NCI-H526 treated with DMSO at 0.1 percent for 48 hours (cell line): ENCODE measurements at regions not wholly inside any gene's neighbourhood (a gene's known extent, or its start where the extent isn't known, plus 50 kb on each side); places are given as distances from the start of the nearest gene placed in this dataset.
A peak's percentile ranks its signal among the peaks of the same experiment; 100 is the strongest.

Experiments
- DNase-seq: peaks from one replicate; lab custom pipeline; 2025; lab: John Stamatoyannopoulos, UW

DNA sequence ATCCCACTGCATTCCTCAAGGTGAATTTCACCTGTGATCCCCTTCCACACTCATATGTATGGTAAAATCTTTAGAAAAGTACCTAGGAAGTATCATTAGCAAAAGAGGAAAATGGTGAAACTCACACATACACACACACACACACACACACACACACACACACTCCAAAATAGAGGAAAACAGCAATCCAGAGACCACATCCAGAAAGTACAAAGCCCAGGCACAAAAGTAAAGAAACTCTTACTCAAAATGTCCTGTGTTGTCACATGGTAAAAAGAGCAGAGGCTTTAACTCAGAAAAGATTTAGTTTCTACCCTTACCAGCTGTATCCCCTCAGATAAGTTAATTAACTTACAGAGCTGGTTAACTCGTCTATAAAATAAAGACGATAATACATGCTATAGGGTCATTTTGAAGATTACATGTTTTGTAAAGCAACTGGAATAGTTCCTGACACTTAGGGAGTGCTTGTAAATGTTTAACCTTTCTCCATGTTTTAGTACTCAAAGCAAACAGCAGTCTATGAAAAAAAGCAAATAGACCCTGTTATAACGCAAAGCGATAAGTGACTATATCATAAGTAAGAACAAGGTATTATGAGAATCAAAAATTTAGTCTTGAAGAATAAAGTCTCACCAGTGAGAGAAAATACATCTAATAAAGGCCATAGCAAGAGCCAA lies 360.0 kb upstream of the LRATD1 start:
- no peak for DNase-seq

DNA sequence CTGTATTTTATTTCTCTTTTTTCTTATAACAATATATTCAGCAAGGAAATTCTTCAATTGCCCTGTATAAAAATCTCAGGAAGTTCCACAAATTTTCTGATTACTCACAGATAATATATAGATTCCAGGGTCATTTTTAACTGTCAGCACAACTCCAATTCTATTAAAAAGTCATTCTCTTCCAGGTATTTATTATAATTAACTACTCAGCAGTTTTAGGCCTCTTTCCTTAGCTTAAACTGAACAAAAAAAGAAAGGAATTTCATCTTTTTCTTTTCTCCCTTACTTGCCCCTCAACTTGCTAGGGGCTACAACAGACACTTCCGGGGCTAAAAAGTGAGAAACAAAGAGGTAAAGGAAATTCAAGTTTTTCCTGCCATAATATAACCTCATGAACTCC lies 358.9 kb upstream of the LRATD1 start:
- no peak for DNase-seq

DNA sequence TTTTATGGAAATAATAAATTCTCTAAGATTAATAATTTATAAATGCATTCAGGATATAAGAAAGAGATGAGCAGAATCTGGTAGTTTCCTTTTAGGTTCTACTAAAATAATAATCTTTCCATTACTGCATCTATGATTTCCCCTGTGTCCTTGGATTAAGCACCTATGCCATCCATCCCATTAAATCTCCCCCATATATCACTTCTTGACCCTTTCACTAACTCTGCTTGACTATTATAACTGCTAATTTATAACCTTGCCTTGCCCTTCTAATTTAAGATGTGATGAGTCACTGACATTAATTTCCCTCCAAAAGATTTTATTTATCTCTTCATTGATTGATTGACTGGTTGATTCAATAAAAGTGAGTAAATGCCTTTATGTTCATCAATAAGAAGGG lies 348.3 kb upstream of the LRATD1 start:
- DNase-seq, result no peak

DNA sequence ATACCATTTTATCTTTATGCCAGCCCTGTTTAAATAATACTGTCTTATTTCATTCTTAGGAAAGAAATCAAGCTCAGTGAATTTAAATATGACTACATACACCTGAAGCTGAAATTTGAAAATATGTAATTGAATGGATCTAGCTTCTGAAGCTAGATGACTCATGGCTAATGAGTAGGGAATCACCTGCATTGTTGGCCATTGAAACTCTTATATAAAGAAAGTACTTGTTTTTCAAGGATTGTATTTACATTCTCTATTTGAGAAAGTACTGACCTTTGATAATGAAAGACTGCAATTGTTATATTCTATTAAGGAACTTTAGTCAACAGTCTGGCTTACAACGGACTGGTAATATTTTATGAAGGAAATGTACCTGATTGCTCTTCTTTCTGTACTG lies 346.7 kb upstream of the LRATD1 start:
- DNase-seq, result no peak

DNA sequence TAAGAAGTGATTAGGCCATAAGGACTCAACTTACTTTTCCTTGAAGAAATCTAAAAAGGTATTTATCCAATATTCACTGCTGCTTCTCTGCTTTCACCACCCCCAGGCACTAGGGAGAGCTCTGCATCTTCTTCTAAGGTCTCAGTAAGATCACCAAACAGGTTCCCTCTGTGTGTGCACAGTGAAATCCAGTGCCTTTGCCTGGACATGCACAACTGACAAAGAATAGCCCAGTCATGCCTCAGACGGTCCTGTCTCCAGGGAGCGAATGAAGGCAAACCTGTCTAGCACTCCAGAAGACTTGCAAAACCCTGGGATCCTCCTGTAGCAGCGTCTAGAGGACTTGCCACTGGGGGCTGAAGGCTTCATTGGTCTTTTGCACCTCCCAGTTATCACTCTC lies 344.5 kb upstream of the LRATD1 start:
- DNase-seq, result peak; percentile 86

DNA sequence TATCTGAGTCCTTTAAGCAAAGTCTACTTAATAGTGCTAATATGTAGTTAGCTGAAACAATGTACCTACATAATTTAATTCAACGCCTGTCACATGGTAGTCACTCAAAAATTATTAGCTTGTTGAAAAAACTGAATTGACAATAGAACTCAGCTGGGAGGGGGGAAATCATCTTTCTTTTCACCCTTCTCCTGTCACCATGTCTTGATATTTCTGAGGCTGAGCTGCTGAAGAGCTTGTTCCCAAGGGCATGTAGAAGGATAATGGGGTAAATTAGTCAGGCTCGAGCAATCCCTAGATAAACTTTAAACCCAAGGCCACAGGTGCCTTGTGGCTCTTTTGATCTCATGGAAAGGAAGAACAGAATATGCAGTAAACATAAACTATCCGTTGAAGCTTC lies 339.6 kb upstream of the LRATD1 start:
- no peak for DNase-seq

DNA sequence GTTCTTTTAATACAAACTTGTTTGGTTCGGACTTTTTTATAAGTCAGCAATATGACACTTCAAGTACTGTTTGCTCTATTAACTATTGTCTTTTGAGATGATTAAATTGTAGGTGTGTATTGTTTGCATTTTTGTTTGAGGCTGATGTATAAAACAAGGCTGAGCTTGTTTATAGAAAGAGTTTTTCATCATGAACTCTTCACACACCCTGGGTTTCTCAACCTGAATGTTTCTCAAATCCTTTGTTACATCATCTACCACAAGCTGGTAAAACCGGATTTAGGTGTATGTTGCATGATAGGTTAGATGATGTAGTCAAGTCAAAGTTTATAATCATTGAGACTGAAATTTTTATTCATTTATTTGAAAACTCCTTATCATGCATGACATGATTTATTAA lies 335.2 kb upstream of the LRATD1 start:
- no peak for DNase-seq

- DNase-seq, result no peak
Measured at GRCh38 chr2:14297906-14298305, 334.6 kb upstream of the LRATD1 start.

DNA sequence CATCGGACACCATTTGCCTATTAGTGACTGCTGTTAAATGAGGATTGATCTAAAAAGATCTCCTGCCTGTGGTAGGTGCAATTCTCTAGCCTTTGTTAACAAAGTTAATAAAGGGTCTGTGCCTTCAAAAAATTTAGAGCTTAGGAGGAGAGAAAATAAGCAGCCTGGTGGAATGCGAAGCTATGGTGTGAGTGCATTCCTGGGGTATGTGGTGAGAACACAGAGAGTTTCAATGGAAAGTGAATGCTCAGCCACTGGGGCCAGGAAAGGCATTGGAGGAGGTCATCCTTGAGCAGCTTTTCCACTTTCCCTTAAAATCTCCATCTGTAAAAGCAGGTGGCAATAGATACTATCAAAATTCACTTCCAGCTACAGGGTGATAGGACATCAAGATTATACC lies 331.2 kb upstream of the LRATD1 start:
- no peak for DNase-seq

DNA sequence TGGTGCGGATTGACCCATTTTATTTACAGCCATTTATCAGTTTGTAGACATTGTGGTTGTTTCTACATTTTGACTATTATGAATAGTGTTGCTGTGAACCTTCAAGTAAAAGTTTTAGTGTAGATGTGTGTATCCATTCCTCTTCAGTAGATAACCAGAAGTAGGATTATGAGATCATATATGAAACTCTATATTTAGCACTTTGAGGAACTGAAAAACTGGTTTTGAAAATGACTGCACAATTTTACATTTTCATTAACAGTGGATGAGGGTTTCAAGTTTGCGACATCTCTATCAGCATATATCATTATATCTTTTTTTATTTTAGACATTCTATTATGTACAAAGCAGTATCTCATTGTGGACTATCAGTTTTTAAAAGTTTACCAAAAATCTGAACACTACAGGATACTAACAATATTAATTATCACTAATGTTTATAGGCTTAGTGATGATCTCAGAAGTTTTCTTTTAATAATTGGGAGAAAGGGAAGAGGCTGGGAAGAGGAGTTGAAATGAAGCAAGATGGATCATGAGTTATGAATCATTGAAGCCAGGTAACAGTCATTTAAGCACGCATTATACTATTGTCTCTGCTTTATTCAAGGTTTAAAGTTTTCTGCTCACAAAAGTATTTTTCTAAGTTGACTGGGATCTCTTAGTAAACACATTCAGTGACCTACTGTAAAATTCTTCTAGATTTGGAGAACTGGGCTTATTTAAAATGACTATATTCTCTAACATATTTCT lies 329.0 kb upstream of the LRATD1 start:
- no peak for DNase-seq

GRCh38 chr2:14304326-14304725 lies 328.2 kb upstream of the LRATD1 start:
- no peak for DNase-seq

DNA sequence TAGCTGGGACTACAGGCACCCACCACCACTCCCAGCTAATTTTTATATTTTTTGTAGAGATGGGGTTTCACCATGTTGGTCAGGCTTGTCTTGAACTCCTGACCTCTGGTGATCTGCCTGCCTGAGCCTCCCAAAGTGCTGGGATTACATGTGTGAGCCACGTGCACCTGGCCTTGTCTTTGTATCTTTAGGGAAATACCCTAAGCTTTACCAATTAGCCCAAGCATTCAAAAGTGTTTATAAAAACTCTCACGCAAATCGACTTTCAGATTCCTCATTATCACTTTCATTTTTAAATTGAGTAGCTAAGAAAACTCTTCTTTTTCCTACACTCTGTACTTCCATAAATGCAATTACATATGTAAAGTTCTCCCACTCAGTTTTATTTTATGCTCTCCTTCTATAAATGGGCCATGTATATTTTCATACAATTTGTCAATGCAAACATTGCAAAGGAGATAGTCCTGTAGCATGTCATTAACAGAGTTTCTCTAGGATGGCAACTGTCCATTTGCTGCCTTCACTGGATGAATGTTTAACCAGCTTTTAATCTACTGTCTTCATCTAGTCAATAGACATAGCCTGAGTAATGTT lies 326.2 kb upstream of the LRATD1 start:
- peak; percentile 92 for DNase-seq

- peak; percentile 58 for DNase-seq
Measured at GRCh38 chr2:14313341-14313740, 319.2 kb upstream of the LRATD1 start.

DNA sequence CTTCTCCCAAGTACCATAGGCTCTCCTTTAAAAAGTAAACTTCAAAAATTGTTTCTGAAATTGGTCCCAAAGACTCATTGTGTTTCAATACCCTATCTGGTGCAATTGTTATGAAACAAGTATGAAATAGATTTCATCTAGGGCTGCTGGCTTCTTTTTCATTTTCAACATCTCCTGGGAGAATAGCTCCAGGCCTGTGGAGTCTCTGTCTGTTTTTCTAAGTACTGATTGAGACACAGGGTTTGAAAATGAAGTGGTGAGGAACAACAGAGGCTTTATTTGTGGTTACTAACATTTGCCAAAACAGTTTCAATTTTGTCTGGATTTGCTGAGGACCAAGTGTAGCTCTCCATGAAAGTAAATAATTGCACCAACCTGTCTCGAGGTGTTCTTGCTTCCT lies 315.9 kb upstream of the LRATD1 start:
- no peak for DNase-seq

DNA sequence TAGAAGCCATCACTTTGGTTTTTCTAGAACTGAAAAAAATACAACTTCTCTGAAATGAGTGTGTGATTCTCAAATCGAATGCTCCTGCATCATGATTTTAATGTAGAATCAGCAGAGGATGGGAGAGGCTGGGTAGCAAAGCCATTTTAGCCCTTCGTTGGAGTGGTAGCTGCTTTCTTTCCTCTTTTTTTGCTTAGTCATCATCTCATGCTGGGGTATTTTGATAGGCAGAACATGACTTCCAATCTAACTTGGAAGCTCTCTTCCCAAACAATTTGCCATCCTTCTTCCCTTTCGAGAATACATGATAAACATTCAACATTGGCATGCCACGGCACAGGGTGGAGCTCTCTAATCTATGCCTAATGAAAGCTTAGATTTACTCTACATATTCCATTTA lies 311.2 kb upstream of the LRATD1 start:
- DNase-seq, result no peak

GRCh38 chr2:14322306-14322705 lies 310.2 kb upstream of the LRATD1 start:
- DNase-seq, result no peak

DNA sequence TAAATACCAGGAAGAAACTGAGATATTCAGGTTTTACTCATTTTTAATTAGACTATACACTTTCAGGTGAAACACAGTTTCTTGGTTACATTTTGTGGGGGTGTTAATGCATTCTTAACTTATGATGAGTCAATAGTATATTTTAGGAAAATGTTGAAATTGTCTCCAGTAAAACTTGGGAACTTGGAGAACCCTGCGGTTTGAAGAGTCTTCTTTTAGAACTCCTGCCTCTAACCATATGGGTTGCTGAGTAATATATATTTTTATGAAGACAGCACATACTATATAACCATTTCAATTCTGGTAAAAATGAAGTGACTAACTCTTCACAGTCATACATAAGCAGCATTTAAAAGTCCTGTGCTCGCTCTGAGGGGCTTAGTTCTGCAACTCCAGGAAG lies 308.2 kb upstream of the LRATD1 start:
- DNase-seq, result no peak

- no peak for DNase-seq
Measured at GRCh38 chr2:14330884-14331283, 301.6 kb upstream of the LRATD1 start.

GRCh38 chr2:14336759-14337382 lies 295.6 kb upstream of the LRATD1 start:
- DNase-seq, result no peak

GRCh38 chr2:14340703-14341102 lies 291.8 kb upstream of the LRATD1 start:
- no peak for DNase-seq

- no peak for DNase-seq
Measured at GRCh38 chr2:14342313-14342712, 290.2 kb upstream of the LRATD1 start.

GRCh38 chr2:14344355-14344754 lies 288.2 kb upstream of the LRATD1 start:
- no peak for DNase-seq

DNA sequence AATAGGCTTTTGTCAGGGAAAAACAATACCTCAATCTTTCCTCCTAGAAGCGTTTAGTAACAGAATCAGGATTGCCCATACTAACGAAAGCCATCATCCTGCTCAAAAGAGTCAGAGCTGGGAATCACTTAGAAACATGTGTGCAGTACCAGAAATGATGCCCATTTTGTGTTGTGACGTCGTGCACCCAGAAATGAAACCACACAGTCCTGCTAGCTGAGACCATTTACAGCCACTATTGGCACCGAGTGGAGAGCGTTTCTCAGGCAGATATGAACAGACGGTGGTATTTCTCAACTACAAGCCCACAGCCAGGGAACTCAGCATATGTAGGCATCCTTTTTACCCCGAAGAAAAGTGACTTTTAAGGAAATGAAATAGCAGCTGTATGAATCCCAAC lies 284.3 kb upstream of the LRATD1 start:
- DNase-seq, result no peak
